AG09309 (cell line): ENCODE measurements at regions not wholly inside any gene's neighbourhood (a gene's known extent, or its start where the extent isn't known, plus 50 kb on each side); places are given as distances from the start of the nearest gene placed in this dataset.

Source experiments
- DNase-seq: peaks from one replicate; pipeline ENCODE4 v3.0.0-alpha.2; 2010; ENCODE audit warnings: low read depth
- H3K4me3 ChIP-seq: 2 replicates; pipeline ENCODE4 v1.5.1; 2011; ENCODE audit warnings: mild to moderate bottlenecking, low read depth, low read length, moderate library complexity; ENCODE audit not compliant: control insufficient read depth
- CTCF ChIP-seq: IDR thresholded peaks from 2 replicates; pipeline ENCODE4 v1.5.1; 2011; ENCODE audit warnings: mild to moderate bottlenecking, low read depth, low read length, inconsistent platforms; ENCODE audit not compliant: insufficient read depth, control insufficient read depth; ENCODE audit errors: missing control alignments

- no peak overlapping the region for H3K4me3 ChIP-seq
- TF ChIP-seq CTCF: no peak
- DNase-seq: no peak
Observed at GRCh38 chr1:96030312-96030711, 691.3 kb upstream of the PTBP2 start.

- DNase-seq: no peak
- no peak overlapping the region for H3K4me3 ChIP-seq
- no peak for TF ChIP-seq CTCF
Observed at GRCh38 chr1:96034006-96034405, 687.6 kb upstream of the PTBP2 start.

GRCh38 chr1:96036763-96037162 is 684.8 kb upstream of the PTBP2 start:
- no peak for TF ChIP-seq CTCF
- DNase-seq: no peak
- no peak overlapping the region for H3K4me3 ChIP-seq

DNA sequence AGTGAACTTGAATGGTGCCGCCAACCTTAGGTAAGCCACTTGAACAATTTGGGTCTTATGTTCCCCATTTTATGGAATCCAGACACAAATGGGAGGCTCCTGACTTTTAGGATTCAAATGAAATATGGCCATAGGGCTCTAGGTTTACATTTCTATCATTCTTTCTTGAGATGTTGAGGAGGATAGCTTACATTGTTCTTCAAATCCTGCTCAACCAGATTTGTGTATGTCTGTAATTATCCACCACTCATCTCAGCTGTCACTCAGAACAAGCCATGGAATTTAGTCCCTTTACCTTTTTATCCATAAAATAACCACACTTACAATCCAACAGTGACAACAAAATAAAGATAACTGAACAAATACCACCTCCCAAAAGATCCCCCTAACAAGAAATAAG is 682.9 kb upstream of the PTBP2 start:
- no peak for DNase-seq
- no peak for TF ChIP-seq CTCF
- no peak overlapping the region for H3K4me3 ChIP-seq

DNA sequence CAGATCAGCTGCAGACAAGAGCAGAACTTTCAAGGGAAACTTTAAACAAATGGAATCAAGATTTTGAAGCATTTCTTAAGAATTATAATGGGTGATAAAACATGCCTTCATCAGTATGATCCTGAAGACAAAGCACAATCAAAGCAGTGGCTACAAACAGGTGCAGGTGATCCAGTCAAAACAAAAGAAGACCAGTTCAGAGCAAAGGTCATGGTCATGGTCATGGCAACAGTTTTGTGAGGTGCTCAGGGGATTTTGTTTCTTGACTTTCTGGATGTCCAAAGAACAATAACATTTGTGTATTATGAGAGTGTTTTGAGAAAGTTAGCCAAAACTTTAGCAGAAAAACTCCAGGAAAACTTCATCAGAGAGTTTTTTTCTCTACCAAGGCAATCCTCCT is 681.7 kb upstream of the PTBP2 start:
- DNase-seq: no peak
- no peak for TF ChIP-seq CTCF
- H3K4me3 ChIP-seq: no peak overlapping the region

DNA sequence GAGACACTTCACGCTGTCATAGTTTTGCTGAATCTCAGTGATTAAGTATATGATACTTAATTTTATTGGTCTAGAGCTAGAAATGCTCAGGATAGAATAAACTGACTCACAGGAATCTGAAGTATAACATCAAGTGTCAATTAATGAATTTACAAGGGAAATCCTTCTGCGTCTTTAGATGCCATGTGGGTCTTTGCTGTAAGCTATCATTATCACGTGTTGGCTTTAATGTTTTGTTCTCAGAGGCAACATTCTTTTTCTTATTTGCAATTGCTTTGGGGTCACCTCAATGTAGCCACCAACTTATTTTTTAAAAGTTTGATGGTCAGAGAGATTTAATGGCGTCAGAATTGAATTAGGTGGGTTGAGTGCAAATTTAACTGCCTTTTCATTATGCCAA is 680.1 kb upstream of the PTBP2 start:
- DNase-seq: no peak
- no peak for TF ChIP-seq CTCF
- H3K4me3 ChIP-seq: no peak overlapping the region

DNA sequence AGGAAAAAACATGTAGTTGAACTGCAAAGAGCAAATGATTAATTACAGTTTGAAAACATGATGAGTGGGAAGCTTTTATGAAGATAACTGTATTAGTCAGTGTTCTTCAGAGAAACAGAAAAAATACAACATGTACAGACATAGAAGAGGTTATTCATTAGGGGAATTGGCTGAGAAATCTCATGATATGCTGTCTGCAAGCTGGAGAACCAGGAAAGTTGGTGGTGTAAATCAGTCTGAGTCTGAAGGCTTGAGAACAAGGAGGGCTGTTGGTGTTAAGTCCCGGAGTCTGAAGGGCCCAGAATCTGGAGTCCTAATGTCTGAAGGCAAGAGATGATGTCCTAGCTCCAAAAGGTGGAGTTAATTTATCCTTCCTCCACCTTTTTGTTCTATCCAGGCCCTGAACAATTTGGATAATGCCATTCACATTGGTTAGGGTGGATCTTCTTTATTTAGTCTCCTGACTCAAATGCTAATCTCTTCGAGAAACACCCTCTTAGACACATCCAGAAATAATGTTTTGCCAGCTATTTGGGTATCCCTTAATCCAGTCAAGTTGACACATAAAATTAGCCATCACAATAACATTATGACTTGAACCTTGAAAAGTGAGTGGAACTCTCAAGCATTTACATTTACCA is 672.9 kb upstream of the PTBP2 start:
- no peak for TF ChIP-seq CTCF
- no peak overlapping the region for H3K4me3 ChIP-seq
- no peak for DNase-seq
